K562 (cell line): ENCODE measurements at regions not wholly inside any gene's neighbourhood (a gene's known extent, or its start where the extent isn't known, plus 50 kb on each side); places are given as distances from the start of the nearest gene placed in this dataset.

ENCODE experiments used
- ATAC-seq: fragments of 200-7000 bp; cut with Tn5 transposase; 3 replicates; pipeline ENCODE4 v1.9.1; 2020; ENCODE audit warnings: moderate library complexity
- BruUV-seq: library from RNA; stranded (reverse); fragments of 400-500 nt; replicated peaks from 2 replicates; lab custom pipeline; 2021; lab: Mats Ljungman, UMichigan
- CTCF ChIA-PET: fragments of 300-600 bp; formaldehyde crosslinking; extraction: SDS; loops from one replicate; lab custom pipeline; 2021; ENCODE audit warnings: low intra/inter-chr PET ratio; lab: Yijun Ruan, JAX
- POLR2A ChIA-PET: fragments of 300-600, 350-650 bp; sonication (Branson Sonifier 250); formaldehyde crosslinking; extraction: SDS; loops from one replicate; lab custom pipeline; 2021; ENCODE audit warnings: antibody characterized with exemption, inconsistent platforms; lab: Yijun Ruan, JAX
- DNase-seq, 4 experiments: peaks; one replicate each; pipeline versions ENCODE4 v3.0.0 to v3.0.0-alpha.2; 2011 to 2018; ENCODE audit warnings: low spot score in 3 of 4, mixed read lengths in 3 of 4; ENCODE audit errors: extremely low read depth in 1 of 4
- FAIRE-seq: peaks from 2 replicates; lab custom pipeline; 2011; peaks lifted over from hg19 to GRCh38; lab: Jason Lieb, UNC
- H2AFZ ChIP-seq: 2 replicates; pipeline ENCODE4 v1.6.0; 2011; ENCODE audit warnings: low read depth, low read length, control low read depth, inconsistent platforms
- H3K27ac ChIP-seq: fragments of 200-600 bp; 3 replicates; pipeline ENCODE4 v1.8.0; 2011; ENCODE audit warnings: low read depth, mild to moderate bottlenecking, control low read depth, inconsistent platforms, low read length, moderate library complexity, mixed read lengths; ENCODE audit errors: extremely low read depth
- H3K27me3 ChIP-seq, 2 experiments: fragments of 300-600 bp in 1 of 2; 2 replicates in 1 of 2; 3 replicates in 1 of 2; pipeline versions ENCODE4 v1.6.0 to v1.8.0; 2011; ENCODE audit warnings: inconsistent platforms in 2 of 2, low read length in 2 of 2, mild to moderate bottlenecking in 1 of 2, mixed read lengths in 1 of 2, moderate library complexity in 1 of 2; ENCODE audit not compliant: control insufficient read depth in 2 of 2, insufficient read depth in 2 of 2
- H3K36me3 ChIP-seq: fragments of 300-600 bp; 3 replicates; pipeline ENCODE4 v1.8.0; 2011; ENCODE audit warnings: mild to moderate bottlenecking, low read length, inconsistent platforms; ENCODE audit not compliant: control insufficient read depth, insufficient read depth
- H3K4me1 ChIP-seq, 2 experiments: fragments of 200-600 bp in 1 of 2; replicated peaks in 1 of 2; 2 replicates in 1 of 2; 3 replicates in 1 of 2; pipeline versions ENCODE4 v1.5.1 to v1.8.0; 2011; ENCODE audit warnings: inconsistent platforms in 2 of 2, low read length in 2 of 2, mild to moderate bottlenecking in 1 of 2, mixed read lengths in 1 of 2, moderate library complexity in 1 of 2; ENCODE audit not compliant: control insufficient read depth in 2 of 2, insufficient read depth in 2 of 2
- H3K4me2 ChIP-seq: 2 replicates; pipeline ENCODE4 v1.6.1; 2011; ENCODE audit warnings: low read length, control low read depth, inconsistent platforms, mixed read lengths; ENCODE audit not compliant: insufficient read depth
- H3K4me3 ChIP-seq: fragments of 200-600 bp; sonication (generic), shearing (Covaris generic); 2 replicates; pipeline ENCODE4 v1.5.1; 2016; ENCODE audit warnings: control low read depth, inconsistent platforms
- H3K79me2 ChIP-seq: fragments of 200-600 bp; 3 replicates; pipeline ENCODE4 v1.8.0; 2011; ENCODE audit warnings: low read length, inconsistent platforms; ENCODE audit not compliant: control insufficient read depth, insufficient read depth
- H3K9ac ChIP-seq, 2 experiments: 2 replicates each; pipeline versions ENCODE4 v1.6.0 to v1.6.1; 2011; ENCODE audit warnings: low read depth in 2 of 2, low read length in 2 of 2, control low read depth in 1 of 2, inconsistent platforms in 1 of 2, mild to moderate bottlenecking in 1 of 2, mixed read lengths in 1 of 2; ENCODE audit not compliant: insufficient read depth in 1 of 2
- H3K9me1 ChIP-seq: one replicate; pipeline ENCODE4 v1.6.0; 2011; ENCODE audit warnings: inconsistent platforms, mild to moderate bottlenecking, low read length, moderate library complexity; ENCODE audit not compliant: control insufficient read depth, insufficient read depth
- H3K9me3 ChIP-seq: replicated peaks from 2 replicates; pipeline ENCODE4 v1.5.1; 2011; ENCODE audit warnings: low read depth, low read length, inconsistent platforms; ENCODE audit not compliant: control insufficient read depth, insufficient read depth
- H4K20me1 ChIP-seq: replicated peaks from 2 replicates; pipeline ENCODE4 v1.6.1; 2011; ENCODE audit warnings: low read length, inconsistent platforms, mixed read lengths; ENCODE audit not compliant: control insufficient read depth, insufficient read depth
- KAT8 ChIP-seq: fragments of 450-650 bp; IDR thresholded peaks from 2 replicates; pipeline ENCODE4 v1.6.1; 2016; ENCODE audit warnings: low read depth, mild to moderate bottlenecking
- KHSRP ChIP-seq: fragments of 450-650 bp; IDR thresholded peaks from 2 replicates; pipeline ENCODE4 v1.6.1; 2017
- RBM17 ChIP-seq: fragments of 200-400 bp; formaldehyde crosslinking; IDR thresholded peaks from 2 replicates; pipeline ENCODE4 v1.6.1; 2017; ENCODE audit warnings: low read depth, mild to moderate bottlenecking, low read length, borderline replicate concordance
- SMC3 ChIP-seq: conservative IDR thresholded peaks from 2 replicates; pipeline ENCODE4 v1.6.1; 2011; ENCODE audit warnings: low read depth, low read length, improper control_type of control experiment; ENCODE audit not compliant: insufficient read depth
- TRIM28 ChIP-seq: fragments of 450-650 bp; IDR thresholded peaks from 2 replicates; pipeline ENCODE4 v1.6.1; 2017
- ZNF197 ChIP-seq: fragments of 200-800 bp; sonication (Bioruptor generic); IDR thresholded peaks from 2 replicates; pipeline ENCODE4 v1.6.1; 2016; ENCODE audit warnings: low read depth, missing genetic modification characterization, missing compliant biosample characterization
- ZNF212 ChIP-seq: fragments of 450-650 bp; formaldehyde crosslinking; IDR thresholded peaks from 2 replicates; pipeline ENCODE4 v1.4.0; 2020; ENCODE audit warnings: mild to moderate bottlenecking
- ZNF347 ChIP-seq: fragments of 450-650 bp; formaldehyde crosslinking; IDR thresholded peaks from 2 replicates; pipeline ENCODE4 v1.4.0; 2020; ENCODE audit warnings: low read depth, mild to moderate bottlenecking, moderate library complexity
- WGBS: fragments of 100-300 bp; shearing (Covaris generic); methylation state at CpG from one replicate; pipeline ENCODE4 v1.1.6; 2016; ENCODE audit warnings: low coverage, mixed read lengths; ENCODE audit not compliant: insufficient coverage; ENCODE audit errors: missing lambda C conversion rate; 5-methylcytosine and 5-hydroxymethylcytosine counted together
- in situ Hi-C: fragments of 300-500 bp; cut with MboI; formaldehyde crosslinking; loops from 4 replicates; pipeline ENCODE4 v1.15.0; 2018; ENCODE audit warnings: inconsistent platforms, mixed read lengths
- intact Hi-C: fragments of 100-400 bp; cut with micrococcal nuclease; formaldehyde crosslinking; loops from 2 replicates; pipeline ENCODE4 v1.14.2; 2022
- TF ChIP-seq, protein P1 (sequence below): sonication (generic); formaldehyde crosslinking; IDR thresholded peaks from 2 replicates; pipeline ENCODE4 v1.8.0; 2022; ENCODE audit warnings: mild to moderate bottlenecking, missing genetic modification reagents
- TF ChIP-seq, protein P2 (sequence below): fragments of 250-450 bp; sonication (Bioruptor Pico); IDR thresholded peaks from 2 replicates; pipeline ENCODE4 v1.4.0; 2020
- TF ChIP-seq, protein P3 (sequence below): fragments of 450-650 bp; IDR thresholded peaks from 2 replicates; pipeline ENCODE4 v1.6.1; 2016; ENCODE audit warnings: missing biosample characterization, missing genetic modification characterization

DNA sequence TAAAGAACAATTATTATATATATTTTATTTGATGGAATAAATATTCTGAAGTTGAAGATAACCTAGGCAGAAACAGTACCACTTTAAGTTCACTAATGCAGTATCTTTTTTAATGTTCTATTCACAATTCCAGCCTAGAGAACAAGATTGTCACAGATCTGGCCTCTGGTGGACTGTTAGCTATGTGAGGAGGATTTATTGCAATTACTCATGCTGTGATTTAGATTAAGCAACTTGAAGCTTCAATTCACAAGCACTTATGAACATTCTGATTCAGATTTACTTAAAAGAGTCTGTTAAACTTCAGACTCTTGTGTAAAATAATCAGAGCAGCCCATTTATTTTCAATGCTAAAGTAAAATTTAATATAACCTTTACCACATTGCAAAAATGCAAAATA, 1489.8 kb downstream of the STIM2 start (continued):
- TF ChIP-seq SMC3 (no peak), ZNF212 (no peak), KHSRP (no peak), ZNF197 (no peak), KAT8 (no peak)
- TF ChIP-seq, protein P1, sequence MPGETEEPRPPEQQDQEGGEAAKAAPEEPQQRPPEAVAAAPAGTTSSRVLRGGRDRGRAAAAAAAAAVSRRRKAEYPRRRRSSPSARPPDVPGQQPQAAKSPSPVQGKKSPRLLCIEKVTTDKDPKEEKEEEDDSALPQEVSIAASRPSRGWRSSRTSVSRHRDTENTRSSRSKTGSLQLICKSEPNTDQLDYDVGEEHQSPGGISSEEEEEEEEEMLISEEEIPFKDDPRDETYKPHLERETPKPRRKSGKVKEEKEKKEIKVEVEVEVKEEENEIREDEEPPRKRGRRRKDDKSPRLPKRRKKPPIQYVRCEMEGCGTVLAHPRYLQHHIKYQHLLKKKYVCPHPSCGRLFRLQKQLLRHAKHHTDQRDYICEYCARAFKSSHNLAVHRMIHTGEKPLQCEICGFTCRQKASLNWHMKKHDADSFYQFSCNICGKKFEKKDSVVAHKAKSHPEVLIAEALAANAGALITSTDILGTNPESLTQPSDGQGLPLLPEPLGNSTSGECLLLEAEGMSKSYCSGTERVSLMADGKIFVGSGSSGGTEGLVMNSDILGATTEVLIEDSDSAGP (CRISPR knock-in tag) = no peak
- TF ChIP-seq, all 486 proteins: peak for 0

DNA sequence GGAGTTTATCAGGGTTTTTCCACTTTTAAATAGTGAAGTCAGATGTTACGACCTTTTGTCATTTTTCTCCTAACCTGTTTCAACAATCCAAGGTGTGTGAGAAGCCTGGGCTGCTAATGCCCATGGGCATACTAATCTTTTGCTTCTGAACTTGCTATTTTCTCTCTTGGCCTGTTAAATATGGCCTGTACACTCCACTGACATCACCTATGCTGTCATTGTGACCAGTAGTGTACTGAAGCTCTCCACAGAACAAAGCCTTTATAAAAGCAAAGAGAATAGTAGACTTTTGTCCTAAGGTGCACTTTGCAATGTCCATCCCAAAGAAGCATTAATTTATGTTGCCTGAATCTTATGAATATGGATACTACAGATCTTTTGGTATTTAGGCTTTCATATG, 1490.5 kb downstream of the STIM2 start:
- 0% methylated on average over 1 of the region's 1 CpG for WGBS
- Histone ChIP-seq H3K9ac (no peak overlapping the region), H3K4me3 (no peak overlapping the region), H3K4me2 (no peak overlapping the region), H4K20me1 (no peaks in the 10 kb centered on the region), H3K9me3 (no peaks in the 10 kb centered on the region; the same call in 1 of the 2 replicates), H3K27ac (no peak overlapping the region), H2AFZ (no peak overlapping the region), H3K9me1 (no peaks in the 10 kb centered on the region), H3K27me3 (no peaks in the 10 kb centered on the region), H3K79me2 (no peaks in the 10 kb centered on the region), H3K4me1 (no peaks in the 10 kb centered on the region), H3K36me3 (no peaks in the 10 kb centered on the region)
- DNase-seq (no peak), ATAC-seq (no peak), FAIRE-seq (no peak)
- intact Hi-C loops = no loop called here
- in situ Hi-C loops = no loop called here
- POLR2A ChIA-PET = no interaction called here
- TF ChIP-seq ZNF347 (CRISPR knock-in tag) = no peak
- TF ChIP-seq, protein P2, sequence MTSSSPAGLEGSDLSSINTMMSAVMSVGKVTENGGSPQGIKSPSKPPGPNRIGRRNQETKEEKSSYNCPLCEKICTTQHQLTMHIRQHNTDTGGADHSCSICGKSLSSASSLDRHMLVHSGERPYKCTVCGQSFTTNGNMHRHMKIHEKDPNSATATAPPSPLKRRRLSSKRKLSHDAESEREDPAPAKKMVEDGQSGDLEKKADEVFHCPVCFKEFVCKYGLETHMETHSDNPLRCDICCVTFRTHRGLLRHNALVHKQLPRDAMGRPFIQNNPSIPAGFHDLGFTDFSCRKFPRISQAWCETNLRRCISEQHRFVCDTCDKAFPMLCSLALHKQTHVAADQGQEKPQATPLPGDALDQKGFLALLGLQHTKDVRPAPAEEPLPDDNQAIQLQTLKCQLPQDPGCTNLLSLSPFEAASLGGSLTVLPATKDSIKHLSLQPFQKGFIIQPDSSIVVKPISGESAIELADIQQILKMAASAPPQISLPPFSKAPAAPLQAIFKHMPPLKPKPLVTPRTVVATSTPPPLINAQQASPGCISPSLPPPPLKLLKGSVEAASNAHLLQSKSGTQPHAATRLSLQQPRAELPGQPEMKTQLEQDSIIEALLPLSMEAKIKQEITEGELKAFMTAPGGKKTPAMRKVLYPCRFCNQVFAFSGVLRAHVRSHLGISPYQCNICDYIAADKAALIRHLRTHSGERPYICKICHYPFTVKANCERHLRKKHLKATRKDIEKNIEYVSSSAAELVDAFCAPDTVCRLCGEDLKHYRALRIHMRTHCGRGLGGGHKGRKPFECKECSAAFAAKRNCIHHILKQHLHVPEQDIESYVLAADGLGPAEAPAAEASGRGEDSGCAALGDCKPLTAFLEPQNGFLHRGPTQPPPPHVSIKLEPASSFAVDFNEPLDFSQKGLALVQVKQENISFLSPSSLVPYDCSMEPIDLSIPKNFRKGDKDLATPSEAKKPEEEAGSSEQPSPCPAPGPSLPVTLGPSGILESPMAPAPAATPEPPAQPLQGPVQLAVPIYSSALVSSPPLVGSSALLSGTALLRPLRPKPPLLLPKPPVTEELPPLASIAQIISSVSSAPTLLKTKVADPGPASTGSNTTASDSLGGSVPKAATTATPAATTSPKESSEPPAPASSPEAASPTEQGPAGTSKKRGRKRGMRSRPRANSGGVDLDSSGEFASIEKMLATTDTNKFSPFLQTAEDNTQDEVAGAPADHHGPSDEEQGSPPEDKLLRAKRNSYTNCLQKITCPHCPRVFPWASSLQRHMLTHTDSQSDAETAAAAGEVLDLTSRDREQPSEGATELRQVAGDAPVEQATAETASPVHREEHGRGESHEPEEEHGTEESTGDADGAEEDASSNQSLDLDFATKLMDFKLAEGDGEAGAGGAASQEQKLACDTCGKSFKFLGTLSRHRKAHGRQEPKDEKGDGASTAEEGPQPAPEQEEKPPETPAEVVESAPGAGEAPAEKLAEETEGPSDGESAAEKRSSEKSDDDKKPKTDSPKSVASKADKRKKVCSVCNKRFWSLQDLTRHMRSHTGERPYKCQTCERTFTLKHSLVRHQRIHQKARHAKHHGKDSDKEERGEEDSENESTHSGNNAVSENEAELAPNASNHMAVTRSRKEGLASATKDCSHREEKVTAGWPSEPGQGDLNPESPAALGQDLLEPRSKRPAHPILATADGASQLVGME = no peak
- TF ChIP-seq TRIM28 = no peak
- TF ChIP-seq RBM17 = no peak
- TF ChIP-seq, protein P3, sequence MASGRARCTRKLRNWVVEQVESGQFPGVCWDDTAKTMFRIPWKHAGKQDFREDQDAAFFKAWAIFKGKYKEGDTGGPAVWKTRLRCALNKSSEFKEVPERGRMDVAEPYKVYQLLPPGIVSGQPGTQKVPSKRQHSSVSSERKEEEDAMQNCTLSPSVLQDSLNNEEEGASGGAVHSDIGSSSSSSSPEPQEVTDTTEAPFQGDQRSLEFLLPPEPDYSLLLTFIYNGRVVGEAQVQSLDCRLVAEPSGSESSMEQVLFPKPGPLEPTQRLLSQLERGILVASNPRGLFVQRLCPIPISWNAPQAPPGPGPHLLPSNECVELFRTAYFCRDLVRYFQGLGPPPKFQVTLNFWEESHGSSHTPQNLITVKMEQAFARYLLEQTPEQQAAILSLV = no peak
- BruUV-seq = no TSS peak
- CTCF ChIA-PET = no interaction called here
